ENCODE measurements at regions not wholly inside any gene's neighbourhood (a gene's known extent, or its start where the extent isn't known, plus 50 kb on each side); places are given as distances from the start of the nearest gene placed in this dataset.

- Mint-ChIP-seq H3K27ac (no peak overlapping the region), H3K9me3 (ENCODE audit: low read depth) (peaks cover 4% of the 10 kb centered on the region), H3K4me1 (ENCODE audit: low read depth) (no peaks in the 10 kb centered on the region), H3K27me3 (peaks cover 45% of the 10 kb centered on the region), H3K36me3 (ENCODE audit: insufficient read depth) (no peaks in the 10 kb centered on the region), H3K4me3 (ENCODE audit: low read depth) (no peak overlapping the region)
- TF ChIP-seq, protein P1, sequence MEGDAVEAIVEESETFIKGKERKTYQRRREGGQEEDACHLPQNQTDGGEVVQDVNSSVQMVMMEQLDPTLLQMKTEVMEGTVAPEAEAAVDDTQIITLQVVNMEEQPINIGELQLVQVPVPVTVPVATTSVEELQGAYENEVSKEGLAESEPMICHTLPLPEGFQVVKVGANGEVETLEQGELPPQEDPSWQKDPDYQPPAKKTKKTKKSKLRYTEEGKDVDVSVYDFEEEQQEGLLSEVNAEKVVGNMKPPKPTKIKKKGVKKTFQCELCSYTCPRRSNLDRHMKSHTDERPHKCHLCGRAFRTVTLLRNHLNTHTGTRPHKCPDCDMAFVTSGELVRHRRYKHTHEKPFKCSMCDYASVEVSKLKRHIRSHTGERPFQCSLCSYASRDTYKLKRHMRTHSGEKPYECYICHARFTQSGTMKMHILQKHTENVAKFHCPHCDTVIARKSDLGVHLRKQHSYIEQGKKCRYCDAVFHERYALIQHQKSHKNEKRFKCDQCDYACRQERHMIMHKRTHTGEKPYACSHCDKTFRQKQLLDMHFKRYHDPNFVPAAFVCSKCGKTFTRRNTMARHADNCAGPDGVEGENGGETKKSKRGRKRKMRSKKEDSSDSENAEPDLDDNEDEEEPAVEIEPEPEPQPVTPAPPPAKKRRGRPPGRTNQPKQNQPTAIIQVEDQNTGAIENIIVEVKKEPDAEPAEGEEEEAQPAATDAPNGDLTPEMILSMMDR (IDR thresholded peaks at IDR 0.05; ENCODE audit: unreplicated experiment): no peak
- DNase-seq (ENCODE audit: low spot score, unreplicated experiment): no peak
These were observed 520.8 kb upstream of the ZFHX3 start for GRCh38 chr16:73568769-73569168.

GRCh38 chr16:73565925-73566324 is 518.0 kb upstream of the ZFHX3 start:
- H3K9me3 Mint-ChIP-seq (ENCODE audit: low read depth): peaks cover 4% of the 10 kb centered on the region
- no peak overlapping the region for H3K4me3 Mint-ChIP-seq (ENCODE audit: low read depth)
- no peaks in the 10 kb centered on the region for H3K36me3 Mint-ChIP-seq (ENCODE audit: insufficient read depth)
- peaks cover 53% of the 10 kb centered on the region for H3K27me3 Mint-ChIP-seq
- DNase-seq (ENCODE audit: low spot score, unreplicated experiment): no peak
- TF ChIP-seq, protein P1 (IDR thresholded peaks at IDR 0.05; ENCODE audit: unreplicated experiment): no peak
- H3K27ac Mint-ChIP-seq: no peak overlapping the region
- no peaks in the 10 kb centered on the region for H3K4me1 Mint-ChIP-seq (ENCODE audit: low read depth)

DNA sequence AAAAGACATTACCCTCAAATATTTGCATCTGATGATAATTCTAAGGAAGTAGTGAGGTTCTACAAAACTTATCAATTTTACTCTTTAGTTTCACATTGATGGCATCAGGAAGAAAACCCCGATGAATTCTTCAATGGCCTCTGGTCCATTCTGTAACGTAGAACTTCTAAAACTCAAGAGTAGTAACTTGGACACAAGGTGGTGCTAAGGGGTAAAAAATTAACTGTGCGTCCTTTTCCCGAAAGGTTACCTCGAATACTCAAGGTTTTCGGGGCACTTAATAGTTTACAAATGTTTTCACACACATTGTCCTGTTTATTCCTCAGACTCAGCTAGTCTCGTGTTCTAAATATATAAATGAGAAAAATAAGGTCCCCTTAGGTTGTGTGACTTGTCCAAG is 517.3 kb upstream of the ZFHX3 start:
- H3K4me3 Mint-ChIP-seq (ENCODE audit: low read depth): no peak overlapping the region
- H3K27me3 Mint-ChIP-seq: peaks cover 57% of the 10 kb centered on the region
- no peak overlapping the region for H3K27ac Mint-ChIP-seq
- peaks cover 4% of the 10 kb centered on the region for H3K9me3 Mint-ChIP-seq (ENCODE audit: low read depth)
- peaks cover 2% of the 10 kb centered on the region for H3K4me1 Mint-ChIP-seq (ENCODE audit: low read depth)
- no peak for DNase-seq (ENCODE audit: low spot score, unreplicated experiment)
- no peaks in the 10 kb centered on the region for H3K36me3 Mint-ChIP-seq (ENCODE audit: insufficient read depth)
- TF ChIP-seq, protein P1 (IDR thresholded peaks at IDR 0.05; ENCODE audit: unreplicated experiment): peak; percentile 46

- Mint-ChIP-seq H3K4me3 (ENCODE audit: low read depth) (no peak overlapping the region), H3K36me3 (ENCODE audit: insufficient read depth) (no peaks in the 10 kb centered on the region), H3K4me1 (ENCODE audit: low read depth) (peaks cover 4% of the 10 kb centered on the region), H3K27me3 (peaks cover 54% of the 10 kb centered on the region), H3K27ac (no peak overlapping the region), H3K9me3 (ENCODE audit: low read depth) (peaks cover 4% of the 10 kb centered on the region)
- TF ChIP-seq, protein P1 (IDR thresholded peaks at IDR 0.05; ENCODE audit: unreplicated experiment): no peak
- DNase-seq (ENCODE audit: low spot score, unreplicated experiment): no peak
These were observed 515.8 kb upstream of the ZFHX3 start for GRCh38 chr16:73563709-73564108.

DNA sequence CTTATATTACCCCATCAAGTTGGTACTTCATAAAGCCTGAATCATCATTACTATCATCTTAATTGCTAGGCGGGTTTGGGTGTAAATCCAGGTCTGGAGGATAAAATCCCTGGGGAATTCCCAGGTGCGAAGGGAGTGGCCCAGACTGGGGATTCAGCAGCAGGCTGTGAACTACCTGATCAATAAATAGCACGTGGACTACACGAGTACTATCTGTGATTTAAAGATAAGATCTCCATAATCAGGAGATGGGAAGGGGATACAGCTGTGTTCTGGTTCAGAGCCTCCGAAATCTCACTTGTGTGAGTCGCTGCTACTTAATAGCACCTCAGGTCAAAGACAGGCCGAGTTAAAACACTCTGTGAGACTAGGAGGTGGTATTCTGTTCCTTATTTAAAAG is 512.6 kb upstream of the ZFHX3 start:
- H3K27me3 Mint-ChIP-seq: peaks cover 55% of the 10 kb centered on the region
- no peaks in the 10 kb centered on the region for H3K36me3 Mint-ChIP-seq (ENCODE audit: insufficient read depth)
- peaks cover 3% of the 10 kb centered on the region for H3K9me3 Mint-ChIP-seq (ENCODE audit: low read depth)
- no peak overlapping the region for H3K27ac Mint-ChIP-seq
- H3K4me1 Mint-ChIP-seq (ENCODE audit: low read depth): peaks cover 4% of the 10 kb centered on the region
- no peak for DNase-seq (ENCODE audit: low spot score, unreplicated experiment)
- TF ChIP-seq, protein P1 (IDR thresholded peaks at IDR 0.05; ENCODE audit: unreplicated experiment): no peak
- no peak overlapping the region for H3K4me3 Mint-ChIP-seq (ENCODE audit: low read depth)
